ENCODE measurements at regions not wholly inside any gene's neighbourhood (a gene's known extent, or its start where the extent isn't known, plus 50 kb on each side); places are given as distances from the start of the nearest gene placed in this dataset.

GRCh38 chr9:120289098-120289497, 290.9 kb downstream of the CDK5RAP2 start:
- ChIA-PET CTCF (no interaction called here), POLR2A (interaction anchor here (0.7 kb wide), 1 partner anchor 36 kb away, joined by 3 read pairs; no protein-coding TSS in a partner anchor)
- DNase-seq (ENCODE audit: extremely low spot score) = no peak
- TF ChIP-seq CTCF (IDR thresholded peaks at IDR 0.05; ENCODE audit: control extremely low read depth, extremely low read depth, low read depth, missing control alignments) = no peak

GRCh38 chr9:120286530-120286929, 293.4 kb downstream of the CDK5RAP2 start:
- CTCF ChIA-PET = interaction anchor here (1.1 to 1.9 kb wide), 2 partner anchors 9 to 10 kb away, joined by 3 to 5 read pairs; no protein-coding TSS in a partner anchor

DNA sequence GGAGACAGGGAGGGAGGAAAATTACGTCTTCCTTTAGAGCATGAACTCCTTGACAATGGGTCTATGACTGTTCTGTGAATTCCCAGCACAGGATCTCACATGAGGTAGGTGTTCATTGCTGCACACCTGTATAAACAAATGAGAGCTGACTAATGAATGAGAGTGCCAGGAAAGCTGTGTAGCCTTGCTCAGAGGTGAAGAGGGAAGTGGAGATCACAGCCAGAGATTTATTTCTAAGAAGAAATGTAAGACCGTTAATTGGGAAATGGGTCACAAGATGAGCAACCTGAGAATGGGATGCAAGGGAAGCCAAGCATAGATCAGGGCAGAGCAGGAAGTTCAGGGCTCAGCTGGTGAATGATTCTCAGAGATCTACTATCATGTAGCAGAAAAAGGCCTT, 295.1 kb downstream of the CDK5RAP2 start:
- no peak for DNase-seq (ENCODE audit: extremely low spot score)
- POLR2A ChIA-PET = no interaction called here
- TF ChIP-seq CTCF (IDR thresholded peaks at IDR 0.05; ENCODE audit: control extremely low read depth, extremely low read depth, low read depth, missing control alignments) = no peak

More at GRCh38 chr9:120286530-120286929, 293.4 kb downstream of the CDK5RAP2 start:
- DNase-seq (ENCODE audit: extremely low spot score) = no peak
- POLR2A ChIA-PET = no interaction called here
- TF ChIP-seq CTCF (IDR thresholded peaks at IDR 0.05; ENCODE audit: control extremely low read depth, extremely low read depth, low read depth, missing control alignments) = no peak

DNA sequence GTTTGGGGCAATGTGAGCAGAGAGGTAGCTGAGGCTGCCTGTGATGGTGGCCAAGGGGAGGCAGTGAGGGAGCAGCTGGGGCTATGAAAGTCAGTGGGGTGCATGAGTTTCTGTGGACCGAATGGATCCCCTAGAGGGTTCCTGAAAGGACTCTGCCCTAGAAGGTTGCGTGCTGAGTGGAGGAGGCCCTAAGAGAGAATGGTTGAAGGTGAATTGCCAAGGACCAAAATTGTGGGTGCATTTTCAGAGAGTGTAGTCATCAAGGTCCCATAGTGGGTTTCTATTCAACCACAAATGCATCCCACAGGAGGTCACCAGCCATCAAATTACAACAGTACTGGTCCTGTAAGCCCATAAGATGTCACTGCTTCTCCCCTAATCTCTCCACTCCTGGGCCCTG, 298.3 kb downstream of the CDK5RAP2 start:
- CTCF ChIA-PET = no interaction called here

More for the DNA sequence above, 295.1 kb downstream of the CDK5RAP2 start:
- CTCF ChIA-PET = interaction anchor here (1.2 kb wide), 1 partner anchor 8 kb away, joined by 3 read pairs; no protein-coding TSS in a partner anchor

GRCh38 chr9:120267929-120268328, 312.0 kb downstream of the CDK5RAP2 start:
- no peak for DNase-seq (ENCODE audit: extremely low spot score)
- ChIA-PET CTCF (no interaction called here), POLR2A (no interaction called here)
- TF ChIP-seq CTCF (IDR thresholded peaks at IDR 0.05; ENCODE audit: control extremely low read depth, extremely low read depth, low read depth, missing control alignments) = no peak

More for the DNA sequence above, 298.3 kb downstream of the CDK5RAP2 start:
- no peak for DNase-seq (ENCODE audit: extremely low spot score)
- TF ChIP-seq CTCF (IDR thresholded peaks at IDR 0.05; ENCODE audit: control extremely low read depth, extremely low read depth, low read depth, missing control alignments) = no peak
- POLR2A ChIA-PET = no interaction called here

DNA sequence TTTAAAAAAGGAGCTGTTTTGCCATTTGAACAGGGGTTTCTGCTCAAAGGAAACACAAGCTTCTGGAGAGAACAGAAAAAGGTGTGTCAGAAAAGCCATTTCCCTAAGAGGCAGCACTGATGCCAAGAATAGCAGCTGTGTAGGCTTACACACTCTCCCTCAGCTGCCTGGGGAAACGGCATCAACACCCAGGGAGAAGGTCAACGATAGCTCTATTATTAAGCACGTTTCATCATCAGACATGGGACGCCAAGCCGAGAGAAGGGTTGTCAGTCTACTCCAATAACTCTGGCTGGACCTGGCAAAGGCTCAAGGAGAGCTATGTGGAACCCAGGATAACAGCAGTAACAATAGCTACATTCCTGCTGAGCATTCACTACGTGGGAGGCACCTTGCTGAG, 314.2 kb downstream of the CDK5RAP2 start:
- no peak for DNase-seq (ENCODE audit: extremely low spot score)
- POLR2A ChIA-PET = no interaction called here
- CTCF ChIA-PET = interaction anchor here (1.2 to 1.8 kb wide), 3 partner anchors 10 to 13 kb away, joined by 3 to 8 read pairs (median 3); no protein-coding TSS in a partner anchor
- no peak for TF ChIP-seq CTCF (IDR thresholded peaks at IDR 0.05; ENCODE audit: control extremely low read depth, extremely low read depth, low read depth, missing control alignments)
